HCT116 (cell line): ENCODE measurements at regions not wholly inside any gene's neighbourhood (a gene's known extent, or its start where the extent isn't known, plus 50 kb on each side); places are given as distances from the start of the nearest gene placed in this dataset.

Experiments used
- ATAC-seq: fragments of 200-7000 bp; cut with Tn5 transposase; 2 replicates; pipeline ENCODE4 v1.9.1; 2020; ENCODE audit warnings: mild to moderate bottlenecking, moderate library complexity
- BruUV-seq: library from RNA; stranded (reverse); fragments of 400-500 nt; replicated peaks from 2 replicates; lab custom pipeline; 2021; lab: Mats Ljungman, UMichigan
- CTCF ChIA-PET: fragments of 300-600 bp; sonication (Branson Sonifier 250); formaldehyde crosslinking; loops from one replicate; lab custom pipeline; 2021; ENCODE audit warnings: antibody characterized with exemption; lab: Charles Lee
- POLR2A ChIA-PET: fragments of 300-600, 350-600 bp; sonication (Branson Sonifier 250); formaldehyde crosslinking; loops from one replicate; lab custom pipeline; 2021; ENCODE audit warnings: antibody characterized with exemption; lab: Charles Lee
- RAD21 ChIA-PET, 2 experiments: fragments of 300-600 bp; sonication (Branson Sonifier 250); formaldehyde crosslinking; loops; one replicate each; lab custom pipeline; 2023; ENCODE audit warnings: low total read pairs in 2 of 2; ENCODE audit not compliant: uncharacterized antibody in 2 of 2, unreplicated experiment in 2 of 2, low non-redundant PET in 1 of 2; lab: Charles Lee
- DNase-seq: peaks from one replicate; pipeline ENCODE4 v3.0.0-alpha.2; 2010; ENCODE audit warnings: low read depth, low spot score
- H2AFZ ChIP-seq: fragments of 200-600 bp; shearing (Covaris generic), sonication (generic); 2 replicates; pipeline ENCODE4 v1.6.1; 2017; ENCODE audit warnings: low read depth, mixed run types, mixed read lengths, antibody characterized with exemption, low read length; ENCODE audit not compliant: poor library complexity, severe bottlenecking
- H3K27ac ChIP-seq: 2 replicates; pipeline ENCODE4 v1.5.1; 2012; ENCODE audit warnings: low read depth, low read length
- H3K27me3 ChIP-seq: fragments of 200-600 bp; sonication (generic); 2 replicates; pipeline ENCODE4 v1.6.1; 2016; ENCODE audit warnings: mixed run types, low read length, mixed read lengths; ENCODE audit not compliant: insufficient read depth
- H3K36me3 ChIP-seq, 2 experiments: fragments of 200-500 bp in 1 of 2; fragments of 200-600 bp in 1 of 2; sonication (Bioruptor generic) in 1 of 2; sonication (generic) in 1 of 2; 2 replicates each; pipeline versions ENCODE4 v1.5.1 to v1.6.1; 2014 to 2016; ENCODE audit warnings: low read length in 2 of 2, inconsistent platforms in 1 of 2, mixed read lengths in 1 of 2, mixed run types in 1 of 2; ENCODE audit not compliant: insufficient read depth in 2 of 2, control insufficient read depth in 1 of 2
- H3K4me1 ChIP-seq, 2 experiments: fragments of 200-600 bp in 1 of 2; sonication (generic) in 1 of 2; 2 replicates each; pipeline versions ENCODE4 v1.5.1 to v1.6.1; 2012 to 2017; ENCODE audit warnings: low read length in 2 of 2, inconsistent platforms in 1 of 2, mild to moderate bottlenecking in 1 of 2, mixed read lengths in 1 of 2, mixed run types in 1 of 2, moderate library complexity in 1 of 2; ENCODE audit not compliant: insufficient read depth in 2 of 2, control insufficient read depth in 1 of 2
- H3K4me2 ChIP-seq: fragments of 200-600 bp; sonication (generic); 2 replicates; pipeline ENCODE4 v1.6.1; 2017; ENCODE audit warnings: mixed run types, low read length, mixed read lengths
- H3K4me3 ChIP-seq, 2 experiments: fragments of 200-600 bp in 1 of 2; sonication (generic) in 1 of 2; replicated peaks in 1 of 2; 2 replicates each; pipeline ENCODE4 v1.5.1; 2011 to 2016; ENCODE audit warnings: low read length in 2 of 2, control low read depth in 1 of 2, low read depth in 1 of 2, mild to moderate bottlenecking in 1 of 2, mixed read lengths in 1 of 2, mixed run types in 1 of 2
- H3K79me2 ChIP-seq: fragments of 200-600 bp; sonication (generic); 2 replicates; pipeline ENCODE4 v1.6.1; 2017; ENCODE audit warnings: mild to moderate bottlenecking, mixed run types, low read length, moderate library complexity, mixed read lengths; ENCODE audit not compliant: insufficient read depth
- H3K9ac ChIP-seq: fragments of 200-600 bp; sonication (generic); 2 replicates; pipeline ENCODE4 v1.6.1; 2016; ENCODE audit warnings: low read length, mixed read lengths
- H3K9me2 ChIP-seq: fragments of 200-600 bp; sonication (generic), shearing (Covaris generic); 2 replicates; pipeline ENCODE4 v1.6.1; 2017; ENCODE audit warnings: mixed run types, mild to moderate bottlenecking, moderate library complexity; ENCODE audit not compliant: insufficient read depth
- H3K9me3 ChIP-seq, 2 experiments: fragments of 200-500 bp in 1 of 2; fragments of 200-600 bp in 1 of 2; sonication (Bioruptor generic) in 1 of 2; sonication (generic) in 1 of 2; 2 replicates each; pipeline ENCODE4 v1.6.1; 2014 to 2017; ENCODE audit warnings: low read length in 2 of 2, mixed read lengths in 2 of 2, inconsistent platforms in 1 of 2, low read depth in 1 of 2, mild to moderate bottlenecking in 1 of 2, mixed run types in 1 of 2, moderate library complexity in 1 of 2; ENCODE audit not compliant: control insufficient read depth in 1 of 2, insufficient read depth in 1 of 2
- H4K20me1 ChIP-seq: fragments of 200-600 bp; sonication (generic), shearing (Covaris generic); 2 replicates; pipeline ENCODE4 v1.6.1; 2017; ENCODE audit warnings: mixed run types, mild to moderate bottlenecking, moderate library complexity; ENCODE audit not compliant: insufficient read depth
- CEBPB ChIP-seq: IDR thresholded peaks from 2 replicates; pipeline ENCODE4 v1.6.1; 2012; ENCODE audit warnings: low read depth
- EZH2 ChIP-seq: fragments of 200-600 bp; sonication (generic); IDR thresholded peaks from 2 replicates; pipeline ENCODE4 v1.6.1; 2017; ENCODE audit warnings: antibody characterized with exemption, mixed run types
- EZH2phosphoT487 ChIP-seq: fragments of 200-600 bp; IDR thresholded peaks from 2 replicates; pipeline ENCODE4 v1.6.1; 2018; ENCODE audit warnings: antibody characterized with exemption, borderline replicate concordance
- JUND ChIP-seq: IDR thresholded peaks from 2 replicates; pipeline ENCODE4 v1.6.1; 2012
- RAD21 ChIP-seq: IDR thresholded peaks from 2 replicates; pipeline ENCODE4 v1.6.1; 2012; ENCODE audit warnings: low read depth, mild to moderate bottlenecking
- SRF ChIP-seq: IDR thresholded peaks from 2 replicates; pipeline ENCODE4 v1.6.1; 2012; ENCODE audit warnings: low read depth
- TCF7L2 ChIP-seq: IDR thresholded peaks from 2 replicates; pipeline ENCODE4 v1.7.0; 2011; ENCODE audit warnings: borderline replicate concordance, inconsistent platforms; ENCODE audit not compliant: insufficient read depth, insufficient read length; ENCODE audit errors: extremely low read depth
- YY1 ChIP-seq: IDR thresholded peaks from 2 replicates; pipeline ENCODE4 v1.6.1; 2011; ENCODE audit warnings: low read length, low read depth, moderate library complexity, mild to moderate bottlenecking; ENCODE audit not compliant: insufficient replicate concordance; ENCODE audit errors: extremely low read depth
- ZFX ChIP-seq: fragments of 450-650 bp; IDR thresholded peaks from 2 replicates; pipeline ENCODE4 v1.6.1; 2017
- ZNF274 ChIP-seq: fragments of 200-500 bp; sonication (Bioruptor generic); IDR thresholded peaks from 2 replicates; pipeline ENCODE4 v1.6.1; 2014; ENCODE audit warnings: mild to moderate bottlenecking, low read depth, low read length, inconsistent platforms
- intact Hi-C: fragments of 100-400 bp; cut with micrococcal nuclease; formaldehyde crosslinking; loops from 2 replicates; pipeline ENCODE4 v1.10.0; 2022
- TF ChIP-seq, protein P1 (sequence below): IDR thresholded peaks from 2 replicates; pipeline ENCODE4 v1.6.1; 2012
- TF ChIP-seq, protein P2 (sequence below), 3 experiments: fragments of 200-600 bp in 1 of 3; sonication (generic) in 1 of 3; IDR thresholded peaks in 2 of 3; conservative IDR thresholded peaks in 1 of 3; 2 replicates each; pipeline ENCODE4 v1.5.1; 2012 to 2017; ENCODE audit warnings: low read depth in 2 of 3, low read length in 2 of 3, antibody characterized with exemption in 1 of 3, borderline replicate concordance in 1 of 3, control low read depth in 1 of 3, mild to moderate bottlenecking in 1 of 3, mixed read lengths in 1 of 3, mixed run types in 1 of 3, moderate library complexity in 1 of 3; ENCODE audit not compliant: insufficient read depth in 1 of 3
- TF ChIP-seq, protein P3 (sequence below): IDR thresholded peaks from 2 replicates; pipeline ENCODE4 v1.6.1; 2012; ENCODE audit warnings: low read depth
- TF ChIP-seq, protein P4 (sequence below): IDR thresholded peaks from 2 replicates; pipeline ENCODE4 v1.6.1; 2012

DNA sequence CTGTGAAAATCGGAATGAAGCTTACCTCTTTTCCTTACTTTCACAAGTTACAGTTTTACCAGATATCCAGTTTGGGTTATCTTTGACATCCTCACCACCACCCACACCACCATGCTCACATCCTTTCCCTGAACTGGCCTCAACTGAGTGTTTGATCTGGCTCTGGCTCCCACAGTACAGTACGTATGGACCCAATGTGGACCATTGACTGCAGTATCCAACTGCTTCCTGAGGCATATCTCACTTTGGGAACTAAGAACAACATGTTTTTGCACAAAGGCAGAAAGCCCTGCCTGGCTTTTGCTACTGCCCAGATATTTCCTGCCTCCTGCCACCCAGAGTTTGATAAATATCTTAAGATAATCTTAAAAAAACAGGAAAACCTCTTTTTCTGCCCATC is 1232.0 kb upstream of the CDH18 start:
- intact Hi-C loops, result no loop called here
- no peak for ATAC-seq
- POLR2A ChIA-PET, result no interaction called here

DNA sequence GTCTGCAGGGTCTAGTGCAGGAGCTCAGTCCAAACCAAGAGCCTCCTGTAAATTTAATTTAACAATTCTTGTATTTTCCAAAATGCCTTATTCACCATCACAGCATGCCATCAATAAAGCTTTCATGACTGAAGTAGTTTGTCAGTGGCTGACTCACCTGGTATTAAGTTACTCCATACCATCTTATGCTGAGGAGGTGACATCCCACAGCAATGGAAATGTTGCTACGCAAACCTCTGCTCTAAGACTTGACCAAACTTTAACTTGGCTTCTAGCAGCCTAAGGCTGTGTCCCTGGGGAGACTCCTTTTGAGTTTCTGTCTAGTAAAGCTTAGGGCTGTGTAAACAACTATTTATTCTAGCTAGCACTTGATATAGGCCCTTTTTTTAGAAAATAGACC is 1231.3 kb upstream of the CDH18 start:
- Histone ChIP-seq H3K4me1 (no peaks in the 10 kb centered on the region), H4K20me1 (no peaks in the 10 kb centered on the region), H3K9ac (no peak overlapping the region), H3K27me3 (no peaks in the 10 kb centered on the region), H3K79me2 (no peaks in the 10 kb centered on the region), H3K4me2 (no peak overlapping the region), H3K9me3 (peaks cover 18 to 33% of the 10 kb centered on the region in 2 experiments; a peak in 3 of 4 replicates), H3K27ac (no peak overlapping the region), H3K36me3 (no peaks in the 10 kb centered on the region), H3K9me2 (no peaks in the 10 kb centered on the region), H2AFZ (no peak overlapping the region), H3K4me3 (no peak overlapping the region)
- ChIA-PET RAD21 (no interaction called here), CTCF (no interaction called here), POLR2A (no interaction called here)
- BruUV-seq, result no TSS peak
- ATAC-seq, result no peak
- no peak for DNase-seq
- intact Hi-C loops, result no loop called here
- TF ChIP-seq JUND (no peak), ZNF274 (no peak), CEBPB (no peak), EZH2 (no peak), SRF (no peak), EZH2phosphoT487 (no peak), ZFX (no peak), TCF7L2 (no peak), YY1 (no peak)
- TF ChIP-seq, protein P1, sequence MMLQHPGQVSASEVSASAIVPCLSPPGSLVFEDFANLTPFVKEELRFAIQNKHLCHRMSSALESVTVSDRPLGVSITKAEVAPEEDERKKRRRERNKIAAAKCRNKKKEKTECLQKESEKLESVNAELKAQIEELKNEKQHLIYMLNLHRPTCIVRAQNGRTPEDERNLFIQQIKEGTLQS, result no peak
- TF ChIP-seq, protein P2, sequence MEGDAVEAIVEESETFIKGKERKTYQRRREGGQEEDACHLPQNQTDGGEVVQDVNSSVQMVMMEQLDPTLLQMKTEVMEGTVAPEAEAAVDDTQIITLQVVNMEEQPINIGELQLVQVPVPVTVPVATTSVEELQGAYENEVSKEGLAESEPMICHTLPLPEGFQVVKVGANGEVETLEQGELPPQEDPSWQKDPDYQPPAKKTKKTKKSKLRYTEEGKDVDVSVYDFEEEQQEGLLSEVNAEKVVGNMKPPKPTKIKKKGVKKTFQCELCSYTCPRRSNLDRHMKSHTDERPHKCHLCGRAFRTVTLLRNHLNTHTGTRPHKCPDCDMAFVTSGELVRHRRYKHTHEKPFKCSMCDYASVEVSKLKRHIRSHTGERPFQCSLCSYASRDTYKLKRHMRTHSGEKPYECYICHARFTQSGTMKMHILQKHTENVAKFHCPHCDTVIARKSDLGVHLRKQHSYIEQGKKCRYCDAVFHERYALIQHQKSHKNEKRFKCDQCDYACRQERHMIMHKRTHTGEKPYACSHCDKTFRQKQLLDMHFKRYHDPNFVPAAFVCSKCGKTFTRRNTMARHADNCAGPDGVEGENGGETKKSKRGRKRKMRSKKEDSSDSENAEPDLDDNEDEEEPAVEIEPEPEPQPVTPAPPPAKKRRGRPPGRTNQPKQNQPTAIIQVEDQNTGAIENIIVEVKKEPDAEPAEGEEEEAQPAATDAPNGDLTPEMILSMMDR (IDR thresholded peaks at IDR 0.05 in 2 of 3, conservative IDR thresholded peaks at IDR 0.05 in 1 of 3; ENCODE audit: borderline replicate concordance in 1 of 3, insufficient read depth in 1 of 3, low read depth in 2 of 3, low read length in 2 of 3), result no peak

More for the DNA sequence above, 1232.0 kb upstream of the CDH18 start:
- Histone ChIP-seq H3K36me3 (no peaks in the 10 kb centered on the region), H2AFZ (no peak overlapping the region), H3K4me3 (no peak overlapping the region), H3K79me2 (no peaks in the 10 kb centered on the region), H3K9ac (no peak overlapping the region), H3K4me1 (no peaks in the 10 kb centered on the region), H4K20me1 (no peaks in the 10 kb centered on the region), H3K27ac (no peak overlapping the region), H3K9me2 (no peaks in the 10 kb centered on the region), H3K4me2 (no peak overlapping the region), H3K27me3 (no peaks in the 10 kb centered on the region), H3K9me3 (peaks cover 18 to 33% of the 10 kb centered on the region in 2 experiments; a peak in 3 of 4 replicates)
- TF ChIP-seq, protein P3, sequence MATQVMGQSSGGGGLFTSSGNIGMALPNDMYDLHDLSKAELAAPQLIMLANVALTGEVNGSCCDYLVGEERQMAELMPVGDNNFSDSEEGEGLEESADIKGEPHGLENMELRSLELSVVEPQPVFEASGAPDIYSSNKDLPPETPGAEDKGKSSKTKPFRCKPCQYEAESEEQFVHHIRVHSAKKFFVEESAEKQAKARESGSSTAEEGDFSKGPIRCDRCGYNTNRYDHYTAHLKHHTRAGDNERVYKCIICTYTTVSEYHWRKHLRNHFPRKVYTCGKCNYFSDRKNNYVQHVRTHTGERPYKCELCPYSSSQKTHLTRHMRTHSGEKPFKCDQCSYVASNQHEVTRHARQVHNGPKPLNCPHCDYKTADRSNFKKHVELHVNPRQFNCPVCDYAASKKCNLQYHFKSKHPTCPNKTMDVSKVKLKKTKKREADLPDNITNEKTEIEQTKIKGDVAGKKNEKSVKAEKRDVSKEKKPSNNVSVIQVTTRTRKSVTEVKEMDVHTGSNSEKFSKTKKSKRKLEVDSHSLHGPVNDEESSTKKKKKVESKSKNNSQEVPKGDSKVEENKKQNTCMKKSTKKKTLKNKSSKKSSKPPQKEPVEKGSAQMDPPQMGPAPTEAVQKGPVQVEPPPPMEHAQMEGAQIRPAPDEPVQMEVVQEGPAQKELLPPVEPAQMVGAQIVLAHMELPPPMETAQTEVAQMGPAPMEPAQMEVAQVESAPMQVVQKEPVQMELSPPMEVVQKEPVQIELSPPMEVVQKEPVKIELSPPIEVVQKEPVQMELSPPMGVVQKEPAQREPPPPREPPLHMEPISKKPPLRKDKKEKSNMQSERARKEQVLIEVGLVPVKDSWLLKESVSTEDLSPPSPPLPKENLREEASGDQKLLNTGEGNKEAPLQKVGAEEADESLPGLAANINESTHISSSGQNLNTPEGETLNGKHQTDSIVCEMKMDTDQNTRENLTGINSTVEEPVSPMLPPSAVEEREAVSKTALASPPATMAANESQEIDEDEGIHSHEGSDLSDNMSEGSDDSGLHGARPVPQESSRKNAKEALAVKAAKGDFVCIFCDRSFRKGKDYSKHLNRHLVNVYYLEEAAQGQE, result no peak
- TF ChIP-seq RAD21 (no peak), CEBPB (no peak)
- TF ChIP-seq, protein P4, sequence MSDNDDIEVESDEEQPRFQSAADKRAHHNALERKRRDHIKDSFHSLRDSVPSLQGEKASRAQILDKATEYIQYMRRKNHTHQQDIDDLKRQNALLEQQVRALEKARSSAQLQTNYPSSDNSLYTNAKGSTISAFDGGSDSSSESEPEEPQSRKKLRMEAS, result no peak
- RAD21 ChIA-PET, result no interaction called here
- BruUV-seq, result no TSS peak
- CTCF ChIA-PET, result no interaction called here
- no peak for DNase-seq
